Muscle layer of colon (tissue), 2 donors: ENCODE measurements at regions not wholly inside any gene's neighbourhood (a gene's known extent, or its start where the extent isn't known, plus 50 kb on each side); places are given as distances from the start of the nearest gene placed in this dataset.

Source experiments
- H3K27ac ChIP-seq: one replicate; pipeline ENCODE4 v1.7.0; 2013; ENCODE audit warnings: low read depth, mild to moderate bottlenecking, low read length, moderate library complexity
- H3K27me3 ChIP-seq, 2 donors: one replicate each; pipeline ENCODE4 v1.7.0; 2013; ENCODE audit warnings: low read length in 2 of 2, mild to moderate bottlenecking in 2 of 2; ENCODE audit not compliant: insufficient read depth in 2 of 2, control insufficient read depth in 1 of 2
- H3K36me3 ChIP-seq: one replicate; pipeline ENCODE4 v1.7.0; 2013; ENCODE audit warnings: mild to moderate bottlenecking, low read length; ENCODE audit not compliant: insufficient read depth
- H3K4me1 ChIP-seq: one replicate; pipeline ENCODE4 v1.7.0; 2013; ENCODE audit warnings: mild to moderate bottlenecking, low read length; ENCODE audit not compliant: insufficient read depth
- H3K4me3 ChIP-seq, 2 donors: one replicate each; pipeline ENCODE4 v1.7.0; 2013; ENCODE audit warnings: low read length in 2 of 2, low read depth in 1 of 2, mild to moderate bottlenecking in 1 of 2, moderate library complexity in 1 of 2
- H3K9ac ChIP-seq: one replicate; pipeline ENCODE4 v1.7.0; 2013; ENCODE audit warnings: low read length
- H3K9me3 ChIP-seq: one replicate; pipeline ENCODE4 v1.7.0; 2013; ENCODE audit warnings: mild to moderate bottlenecking, low read length
- donor health status: abdominal sarcoma.
- donor health status: Adenocarcinoma of cecum.

DNA sequence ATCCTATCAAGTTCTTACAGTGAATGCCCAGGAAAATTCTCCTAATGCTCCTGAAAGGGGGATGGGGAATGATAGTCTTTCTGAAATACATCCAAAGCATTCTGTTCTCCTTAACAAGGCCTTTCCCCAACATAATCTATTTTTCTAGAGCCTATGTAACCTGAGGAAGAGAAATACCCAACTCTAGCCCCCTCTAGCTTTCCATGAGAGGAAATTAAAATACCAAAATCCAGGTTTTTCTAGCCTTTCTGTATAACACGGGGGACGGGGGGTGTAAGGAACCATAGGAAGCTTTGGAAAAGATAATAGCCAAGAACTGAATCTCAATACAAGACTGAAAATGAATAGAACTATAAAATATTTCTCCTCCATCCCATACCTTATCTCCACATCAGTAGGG is 815.9 kb downstream of the SLITRK6 start:
- no peaks in the 10 kb centered on the region for H3K4me1 ChIP-seq
- no peak overlapping the region for H3K4me3 ChIP-seq
- H3K36me3 ChIP-seq = no peaks in the 10 kb centered on the region
- H3K27ac ChIP-seq = no peak overlapping the region
- H3K27me3 ChIP-seq = no peaks in the 10 kb centered on the region
- no peaks in the 10 kb centered on the region for H3K9me3 ChIP-seq
- H3K9ac ChIP-seq = no peak overlapping the region

DNA sequence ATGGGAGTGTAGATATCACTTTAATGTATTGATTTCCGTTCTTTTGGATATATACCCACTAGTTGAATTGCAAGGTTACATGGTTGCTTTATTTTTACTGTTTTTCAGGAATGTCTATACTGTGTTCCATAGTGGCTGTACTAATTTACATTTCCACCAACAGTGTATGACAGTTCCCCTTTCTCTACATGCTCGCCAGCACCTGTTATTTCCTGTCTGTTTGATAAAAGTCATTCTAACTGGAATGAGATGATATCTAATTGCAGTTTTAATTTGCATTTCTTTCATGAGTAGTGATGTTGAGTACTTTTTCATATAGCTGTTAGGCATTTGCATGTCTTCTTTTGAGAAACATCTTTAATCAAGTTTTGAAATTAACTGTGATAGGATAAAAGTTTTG is 818.6 kb downstream of the SLITRK6 start:
- Histone ChIP-seq H3K36me3 (no peaks in the 10 kb centered on the region), H3K27ac (no peak overlapping the region), H3K27me3 (no peaks in the 10 kb centered on the region), H3K4me1 (no peaks in the 10 kb centered on the region), H3K9me3 (no peaks in the 10 kb centered on the region), H3K4me3 (no peak overlapping the region), H3K9ac (no peak overlapping the region)

GRCh38 chr13:84978851-84979250 is 820.4 kb downstream of the SLITRK6 start:
- H3K36me3 ChIP-seq = no peaks in the 10 kb centered on the region
- no peak overlapping the region for H3K9ac ChIP-seq
- H3K9me3 ChIP-seq = no peaks in the 10 kb centered on the region
- H3K4me3 ChIP-seq = no peak overlapping the region
- H3K27ac ChIP-seq = no peak overlapping the region
- H3K4me1 ChIP-seq = no peaks in the 10 kb centered on the region
- H3K27me3 ChIP-seq = no peaks in the 10 kb centered on the region

GRCh38 chr13:84973661-84974060 is 825.6 kb downstream of the SLITRK6 start:
- no peak overlapping the region for H3K9ac ChIP-seq
- no peak overlapping the region for H3K27ac ChIP-seq
- no peak overlapping the region for H3K4me3 ChIP-seq
- no peaks in the 10 kb centered on the region for H3K4me1 ChIP-seq
- no peaks in the 10 kb centered on the region for H3K36me3 ChIP-seq
- H3K9me3 ChIP-seq = no peaks in the 10 kb centered on the region
- H3K27me3 ChIP-seq = no peaks in the 10 kb centered on the region

GRCh38 chr13:84972907-84973306 is 826.3 kb downstream of the SLITRK6 start:
- H3K9me3 ChIP-seq = no peaks in the 10 kb centered on the region
- no peak overlapping the region for H3K4me3 ChIP-seq

DNA sequence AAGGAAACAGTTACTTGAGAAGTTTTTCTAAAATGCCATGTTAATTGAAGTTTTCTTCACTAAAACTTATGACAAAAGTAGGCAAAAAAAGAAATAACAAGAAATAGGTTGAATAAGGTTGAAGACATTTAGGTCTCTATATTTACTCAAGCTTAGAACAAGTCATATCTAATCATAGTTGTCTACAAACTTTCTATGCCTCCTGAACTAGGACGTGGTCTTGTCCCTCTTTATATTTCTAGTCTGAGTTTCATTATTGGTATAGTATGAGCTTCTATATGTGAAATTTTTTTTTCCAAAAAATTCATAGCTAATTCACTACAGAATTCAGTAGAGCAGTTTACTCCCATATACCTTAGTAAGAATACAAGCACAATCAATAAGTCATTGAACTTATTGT is 836.4 kb downstream of the SLITRK6 start:
- no peaks in the 10 kb centered on the region for H3K36me3 ChIP-seq
- H3K4me1 ChIP-seq = no peaks in the 10 kb centered on the region
- no peak overlapping the region for H3K9ac ChIP-seq
- H3K9me3 ChIP-seq = no peaks in the 10 kb centered on the region
- no peaks in the 10 kb centered on the region for H3K27me3 ChIP-seq
- no peak overlapping the region for H3K4me3 ChIP-seq
- no peak overlapping the region for H3K27ac ChIP-seq

More at GRCh38 chr13:84972907-84973306, 826.3 kb downstream of the SLITRK6 start:
- Histone ChIP-seq H3K27me3 (no peaks in the 10 kb centered on the region), H3K27ac (no peak overlapping the region), H3K4me1 (no peaks in the 10 kb centered on the region), H3K9ac (no peak overlapping the region), H3K36me3 (no peaks in the 10 kb centered on the region)

DNA sequence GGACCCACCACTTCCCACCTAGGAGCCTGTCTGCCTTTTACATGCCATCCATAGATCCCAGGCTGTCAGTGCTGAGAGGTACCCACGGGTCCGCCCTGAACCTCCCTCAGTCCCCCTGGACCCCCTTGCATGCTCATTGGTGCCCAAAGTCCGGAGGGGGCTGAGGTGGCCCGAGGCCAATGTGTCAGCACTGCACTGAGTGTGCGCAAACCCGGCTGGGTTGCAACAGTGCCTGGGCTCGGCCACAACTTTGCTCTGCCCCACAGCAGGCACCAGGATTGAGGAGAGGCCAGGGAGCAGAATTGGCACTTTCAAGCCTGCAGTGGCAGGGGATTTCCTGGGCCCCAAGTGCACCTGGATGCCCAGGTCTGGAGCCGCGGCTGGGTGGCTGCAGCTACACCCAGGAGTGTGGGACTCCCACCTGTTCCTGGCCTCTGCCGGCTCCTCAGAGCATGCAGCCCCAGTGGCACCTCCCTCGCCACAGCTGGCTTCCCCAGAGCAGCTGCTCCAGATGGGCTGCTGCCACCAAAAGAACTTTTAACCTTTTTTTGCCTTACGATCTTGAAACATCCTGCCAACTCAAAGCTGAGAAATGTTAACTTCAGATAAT is 837.0 kb downstream of the SLITRK6 start:
- H3K9ac ChIP-seq = no peak overlapping the region
- no peak overlapping the region for H3K4me3 ChIP-seq
- H3K27me3 ChIP-seq = no peaks in the 10 kb centered on the region
- H3K36me3 ChIP-seq = no peaks in the 10 kb centered on the region
- H3K4me1 ChIP-seq = no peaks in the 10 kb centered on the region
- H3K27ac ChIP-seq = no peak overlapping the region
- no peaks in the 10 kb centered on the region for H3K9me3 ChIP-seq

- H3K4me1 ChIP-seq = no peaks in the 10 kb centered on the region
- H3K27ac ChIP-seq = no peak overlapping the region
- no peak overlapping the region for H3K4me3 ChIP-seq
- H3K27me3 ChIP-seq = no peaks in the 10 kb centered on the region
- H3K36me3 ChIP-seq = no peaks in the 10 kb centered on the region
- H3K9ac ChIP-seq = no peak overlapping the region
- H3K9me3 ChIP-seq = no peaks in the 10 kb centered on the region
These were observed 838.2 kb downstream of the SLITRK6 start for GRCh38 chr13:84961023-84961422.

GRCh38 chr13:84959818-84960217 is 839.4 kb downstream of the SLITRK6 start:
- Histone ChIP-seq H3K4me1 (no peaks in the 10 kb centered on the region), H3K27me3 (no peaks in the 10 kb centered on the region)

DNA sequence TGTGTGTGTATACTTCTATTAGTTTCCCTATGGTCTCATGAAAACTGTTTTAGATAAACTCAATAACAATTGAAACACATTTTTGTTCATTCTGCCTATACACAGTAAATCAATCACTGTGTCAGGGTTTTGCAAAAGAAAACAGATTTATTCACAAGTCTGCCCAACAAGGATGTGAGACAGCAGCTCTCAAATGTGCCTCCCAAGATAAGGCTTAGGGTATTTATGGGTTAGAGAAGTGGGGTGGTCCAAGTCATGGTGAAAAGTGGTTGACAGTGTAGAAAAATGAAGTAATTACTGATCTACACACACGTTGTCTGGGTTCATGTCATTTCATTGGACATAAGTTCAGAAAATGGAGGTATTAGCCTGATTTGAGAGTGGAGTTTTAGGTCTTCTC is 844.6 kb downstream of the SLITRK6 start:
- Histone ChIP-seq H3K4me3 (no peak overlapping the region), H3K36me3 (no peaks in the 10 kb centered on the region), H3K9ac (no peak overlapping the region), H3K27me3 (no peaks in the 10 kb centered on the region), H3K9me3 (no peaks in the 10 kb centered on the region), H3K4me1 (no peaks in the 10 kb centered on the region), H3K27ac (no peak overlapping the region)

More at GRCh38 chr13:84959818-84960217, 839.4 kb downstream of the SLITRK6 start:
- Histone ChIP-seq H3K9ac (no peak overlapping the region), H3K36me3 (no peaks in the 10 kb centered on the region), H3K27ac (no peak overlapping the region), H3K9me3 (no peaks in the 10 kb centered on the region), H3K4me3 (no peak overlapping the region)

GRCh38 chr13:84951128-84951527 is 848.1 kb downstream of the SLITRK6 start:
- no peaks in the 10 kb centered on the region for H3K36me3 ChIP-seq
- H3K27ac ChIP-seq = no peak overlapping the region
- H3K9me3 ChIP-seq = no peaks in the 10 kb centered on the region

GRCh38 chr13:84946192-84946591 is 853.0 kb downstream of the SLITRK6 start:
- H3K27me3 ChIP-seq = no peaks in the 10 kb centered on the region
- H3K9ac ChIP-seq = no peak overlapping the region
- H3K9me3 ChIP-seq = no peaks in the 10 kb centered on the region
- no peaks in the 10 kb centered on the region for H3K36me3 ChIP-seq
- H3K27ac ChIP-seq = no peak overlapping the region
- no peak overlapping the region for H3K4me3 ChIP-seq
- no peaks in the 10 kb centered on the region for H3K4me1 ChIP-seq

More at GRCh38 chr13:84951128-84951527, 848.1 kb downstream of the SLITRK6 start:
- Histone ChIP-seq H3K4me1 (no peaks in the 10 kb centered on the region), H3K9ac (no peak overlapping the region), H3K27me3 (no peaks in the 10 kb centered on the region), H3K4me3 (no peak overlapping the region)
